Lower leg skin (tissue), 3 donors: ENCODE measurements at regions not wholly inside any gene's neighbourhood (a gene's known extent, or its start where the extent isn't known, plus 50 kb on each side); places are given as distances from the start of the nearest gene placed in this dataset.

Experiments
- CTCF ChIP-seq, 3 donors: fragments of 450-650 bp; IDR thresholded peaks; one replicate each; pipeline ENCODE4 v1.5.1; 2016; ENCODE audit warnings: antibody characterized with exemption in 3 of 3, mild to moderate bottlenecking in 3 of 3, moderate library complexity in 2 of 3
- POLR2A ChIP-seq, 2 donors: fragments of 450-650 bp; IDR thresholded peaks; one replicate each; pipeline ENCODE4 v1.6.1; 2016 to 2017; ENCODE audit warnings: antibody characterized with exemption in 2 of 2, mild to moderate bottlenecking in 1 of 2, moderate library complexity in 1 of 2

DNA sequence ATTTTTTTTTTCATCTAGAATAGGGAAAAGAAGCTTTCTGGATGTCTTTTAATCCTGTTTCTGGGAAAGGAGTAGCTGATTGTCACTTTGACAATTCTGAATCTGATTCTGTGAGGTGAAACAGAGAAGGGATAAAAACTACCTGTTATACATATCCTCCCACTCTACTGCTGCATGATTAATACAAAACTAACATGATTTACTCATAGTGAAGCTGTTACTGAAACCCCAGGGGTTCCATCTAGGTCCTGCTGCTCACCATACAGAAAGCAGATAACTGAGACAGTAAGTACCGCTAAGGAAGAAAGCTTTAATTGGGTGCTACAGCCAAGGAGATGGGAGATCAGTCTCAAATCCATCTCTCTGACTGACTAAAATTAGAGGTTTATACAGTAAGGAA, 610.9 kb upstream of the ALCAM start:
- no peak for TF ChIP-seq POLR2A (IDR thresholded peaks at IDR 0.05)
- TF ChIP-seq CTCF (IDR thresholded peaks at IDR 0.05), result no peak
